ENCODE measurements at regions not wholly inside any gene's neighbourhood (a gene's known extent, or its start where the extent isn't known, plus 50 kb on each side); places are given as distances from the start of the nearest gene placed in this dataset.

DNA sequence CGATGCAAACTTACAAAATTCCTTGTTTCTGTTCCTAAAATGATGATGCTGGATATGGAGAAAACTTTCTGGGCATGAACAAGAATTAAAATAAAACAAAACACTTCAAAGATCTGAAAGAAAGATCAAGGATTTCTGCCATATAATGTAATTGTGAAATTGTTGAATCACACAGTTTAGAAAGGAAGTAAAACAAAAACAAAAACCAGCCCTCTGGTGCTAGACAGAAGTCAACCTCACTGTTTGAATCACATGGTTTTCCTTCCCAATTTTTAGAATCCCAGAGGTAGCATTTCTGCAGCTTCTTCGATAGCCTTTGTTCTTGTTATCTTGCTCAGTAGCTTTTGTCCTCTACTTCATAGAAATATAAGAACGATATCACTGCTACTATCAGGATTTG, 118.2 kb upstream of the ARGLU1 start:
- no peak for DNase-seq (ENCODE audit: low read depth)
- in situ Hi-C loops (cut with HindIII; ENCODE audit: low sequenced_read_pairs): no loop called here
- TF ChIP-seq, protein P1, sequence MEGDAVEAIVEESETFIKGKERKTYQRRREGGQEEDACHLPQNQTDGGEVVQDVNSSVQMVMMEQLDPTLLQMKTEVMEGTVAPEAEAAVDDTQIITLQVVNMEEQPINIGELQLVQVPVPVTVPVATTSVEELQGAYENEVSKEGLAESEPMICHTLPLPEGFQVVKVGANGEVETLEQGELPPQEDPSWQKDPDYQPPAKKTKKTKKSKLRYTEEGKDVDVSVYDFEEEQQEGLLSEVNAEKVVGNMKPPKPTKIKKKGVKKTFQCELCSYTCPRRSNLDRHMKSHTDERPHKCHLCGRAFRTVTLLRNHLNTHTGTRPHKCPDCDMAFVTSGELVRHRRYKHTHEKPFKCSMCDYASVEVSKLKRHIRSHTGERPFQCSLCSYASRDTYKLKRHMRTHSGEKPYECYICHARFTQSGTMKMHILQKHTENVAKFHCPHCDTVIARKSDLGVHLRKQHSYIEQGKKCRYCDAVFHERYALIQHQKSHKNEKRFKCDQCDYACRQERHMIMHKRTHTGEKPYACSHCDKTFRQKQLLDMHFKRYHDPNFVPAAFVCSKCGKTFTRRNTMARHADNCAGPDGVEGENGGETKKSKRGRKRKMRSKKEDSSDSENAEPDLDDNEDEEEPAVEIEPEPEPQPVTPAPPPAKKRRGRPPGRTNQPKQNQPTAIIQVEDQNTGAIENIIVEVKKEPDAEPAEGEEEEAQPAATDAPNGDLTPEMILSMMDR (IDR thresholded peaks at IDR 0.05; ENCODE audit: low read depth, low read length, missing control alignments): no peak
- no peak overlapping the region for H3K4me3 ChIP-seq (ENCODE audit: low read depth, low read length)

DNA sequence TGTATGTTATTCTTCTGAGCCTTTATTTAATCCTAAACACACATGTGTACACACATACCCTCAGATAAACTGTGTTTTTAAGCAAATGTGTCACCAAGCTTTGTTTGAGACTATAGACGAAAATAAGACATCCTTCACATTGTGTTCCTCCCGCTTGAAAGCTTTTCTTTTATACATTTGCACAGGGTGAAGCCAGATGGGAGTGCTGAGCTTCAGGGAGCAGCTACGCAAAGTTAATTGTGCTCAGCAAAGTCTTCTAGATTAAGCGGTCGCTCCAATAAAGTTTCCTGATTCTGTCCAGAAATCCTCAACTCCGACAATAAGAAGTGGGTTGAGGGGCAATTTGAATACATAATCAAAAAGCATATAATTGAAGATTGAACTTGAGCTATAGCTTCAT, 117.2 kb upstream of the ARGLU1 start:
- no peak overlapping the region for H3K4me3 ChIP-seq (ENCODE audit: low read depth, low read length)
- DNase-seq (ENCODE audit: low read depth): no peak
- in situ Hi-C loops (cut with HindIII; ENCODE audit: low sequenced_read_pairs): no loop called here
- TF ChIP-seq, protein P1 (IDR thresholded peaks at IDR 0.05; ENCODE audit: low read depth, low read length, missing control alignments): no peak

DNA sequence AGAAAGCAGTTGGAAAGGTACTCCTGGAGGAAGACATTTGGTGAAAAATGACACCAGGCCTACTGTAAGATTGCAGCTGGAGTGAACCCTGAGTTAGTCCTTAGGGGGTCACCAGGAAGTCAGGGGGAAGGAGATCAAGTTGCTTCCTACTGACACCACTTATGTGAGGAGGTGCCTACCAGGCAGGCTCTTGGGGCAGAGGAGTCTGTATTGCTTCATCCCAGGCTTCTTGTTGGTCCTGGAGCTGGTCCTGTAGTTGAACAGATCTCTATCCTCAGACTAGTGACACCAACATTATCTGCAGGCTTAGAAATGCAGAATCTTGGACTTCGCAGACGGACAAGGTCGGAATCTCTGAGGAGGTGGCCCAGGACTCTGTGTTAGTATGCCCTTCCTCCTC, 116.0 kb upstream of the ARGLU1 start:
- in situ Hi-C loops (cut with HindIII; ENCODE audit: low sequenced_read_pairs): no loop called here
- H3K4me3 ChIP-seq (ENCODE audit: low read depth, low read length): no peak overlapping the region
- TF ChIP-seq, protein P1 (IDR thresholded peaks at IDR 0.05; ENCODE audit: low read depth, low read length, missing control alignments): no peak
- no peak for DNase-seq (ENCODE audit: low read depth)

DNA sequence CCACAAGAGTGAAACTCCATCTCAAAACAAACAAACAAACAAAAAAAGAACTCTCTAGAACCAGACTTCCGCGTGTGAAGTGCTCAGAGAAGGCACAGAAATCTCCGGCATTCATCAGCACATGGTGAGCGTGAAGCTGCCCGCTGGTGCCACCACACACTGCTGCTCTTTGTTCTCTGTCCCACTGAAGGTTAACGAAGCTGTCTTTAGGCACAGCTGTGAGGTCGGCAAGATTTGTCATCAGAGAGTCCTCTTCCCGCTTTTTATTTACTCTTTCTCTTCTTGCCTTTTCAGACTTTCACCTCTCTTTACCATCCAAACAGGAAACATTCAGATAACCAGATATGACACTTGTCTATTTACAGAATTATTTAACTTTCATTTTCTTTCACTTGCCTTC, 115.2 kb upstream of the ARGLU1 start:
- TF ChIP-seq, protein P1 (IDR thresholded peaks at IDR 0.05; ENCODE audit: low read depth, low read length, missing control alignments): no peak
- DNase-seq (ENCODE audit: low read depth): no peak
- in situ Hi-C loops (cut with HindIII; ENCODE audit: low sequenced_read_pairs): no loop called here
- no peak overlapping the region for H3K4me3 ChIP-seq (ENCODE audit: low read depth, low read length)

DNA sequence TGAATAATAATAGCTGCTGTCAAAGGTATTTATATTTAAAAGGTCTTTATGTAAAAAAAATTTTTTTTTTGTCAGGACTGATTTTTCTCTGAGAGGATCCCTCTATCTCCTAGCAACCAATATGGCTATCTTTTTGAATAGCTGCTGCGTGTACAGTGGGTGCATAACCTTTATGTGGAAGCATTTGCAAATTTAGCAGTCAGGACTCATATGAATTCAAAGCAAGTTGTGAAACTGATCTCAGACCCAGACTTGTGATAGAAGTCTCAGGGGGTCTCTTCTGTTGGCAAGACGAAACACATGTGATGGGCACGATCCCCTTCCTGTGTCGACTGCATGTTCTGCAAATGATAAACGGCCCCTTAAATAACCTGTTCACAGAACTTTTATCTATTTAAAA, 114.1 kb upstream of the ARGLU1 start:
- in situ Hi-C loops (cut with HindIII; ENCODE audit: low sequenced_read_pairs): no loop called here

DNA sequence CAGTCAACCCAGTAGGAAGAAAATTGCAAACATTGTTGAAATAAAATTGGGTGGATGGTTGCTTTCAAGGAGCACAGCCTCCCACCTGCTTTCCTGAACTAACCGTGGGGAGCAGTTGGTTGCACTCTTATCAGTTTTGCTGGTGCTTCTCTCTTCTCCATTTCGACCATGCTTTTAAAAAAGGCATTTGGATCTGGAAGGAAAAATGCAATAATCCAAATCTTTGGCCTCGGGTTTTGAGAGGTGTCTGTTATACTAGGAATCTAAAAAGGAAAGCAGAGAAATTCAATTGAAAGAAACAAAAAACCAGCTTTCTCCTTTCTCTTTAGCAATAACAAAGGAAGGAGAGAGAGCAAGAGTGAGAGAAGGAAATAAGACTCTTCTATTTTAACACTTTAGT, 113.6 kb upstream of the ARGLU1 start:
- no peak for DNase-seq (ENCODE audit: low read depth)
- no peak overlapping the region for H3K4me3 ChIP-seq (ENCODE audit: low read depth, low read length)
- TF ChIP-seq, protein P1 (IDR thresholded peaks at IDR 0.05; ENCODE audit: low read depth, low read length, missing control alignments): no peak
- in situ Hi-C loops (cut with HindIII; ENCODE audit: low sequenced_read_pairs): no loop called here

More for the DNA sequence above, 114.1 kb upstream of the ARGLU1 start:
- TF ChIP-seq, protein P1 (IDR thresholded peaks at IDR 0.05; ENCODE audit: low read depth, low read length, missing control alignments): no peak
- H3K4me3 ChIP-seq (ENCODE audit: low read depth, low read length): no peak overlapping the region
- no peak for DNase-seq (ENCODE audit: low read depth)

Measured in astrocyte of the cerebellum (primary cell).